GM21447 (cell line): ENCODE measurements at regions not wholly inside any gene's neighbourhood (a gene's known extent, or its start where the extent isn't known, plus 50 kb on each side); places are given as distances from the start of the nearest gene placed in this dataset.
A peak's percentile ranks its signal among the peaks of the same experiment; 100 is the strongest.
"Not testable (repeated sequence)": the region's sequence is repeated elsewhere in the genome, so short reads cannot be mapped to it uniquely, and the experiment has no call there.

Experiments
- ATAC-seq: cut with Tn5 transposase; IDR thresholded peaks from one replicate; pipeline ENCODE4 v1.9.1; 2021; ENCODE audit not compliant: unreplicated experiment

DNA sequence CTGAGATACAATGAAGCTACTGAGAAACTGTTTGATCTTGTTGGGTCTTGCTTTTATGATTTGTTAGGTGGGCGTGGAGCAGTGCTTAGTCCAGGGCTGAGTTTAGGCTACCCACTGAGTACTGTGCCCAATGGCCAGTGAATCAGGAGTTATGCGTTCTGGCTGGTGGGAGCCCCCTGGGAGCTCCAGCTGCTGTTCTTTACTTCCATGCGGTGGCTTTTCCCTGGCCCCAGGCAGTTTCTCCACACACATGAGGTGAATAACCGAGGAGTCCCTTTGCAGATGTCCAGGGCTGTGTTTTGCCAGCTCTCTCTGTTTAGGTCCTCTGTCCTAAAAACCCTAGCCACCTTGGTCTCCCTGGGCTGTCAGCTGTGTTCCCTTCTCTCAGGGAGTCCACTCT, 106.5 kb downstream of the KLF13 start:
- ATAC-seq: no peak

DNA sequence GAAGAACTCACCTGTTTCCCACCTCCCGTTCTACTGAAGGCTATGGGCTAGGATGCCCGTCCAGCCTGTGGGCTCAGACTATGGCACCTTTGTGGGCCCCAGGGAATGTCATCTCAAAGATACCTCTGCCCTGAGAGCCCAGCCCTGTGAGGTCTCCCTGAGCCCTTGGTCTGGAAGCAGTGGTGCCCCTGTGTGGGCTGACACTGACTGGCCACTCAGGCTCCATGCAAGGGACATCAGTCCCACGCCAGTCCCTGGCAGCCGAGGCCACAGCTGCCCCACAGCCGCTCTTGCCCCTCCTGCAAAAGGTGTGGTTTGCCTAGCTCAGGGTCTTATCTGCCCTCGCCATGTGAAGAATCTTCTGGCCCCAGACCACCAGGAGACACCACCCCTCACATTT, 106.9 kb downstream of the KLF13 start:
- no peak for ATAC-seq

GRCh38 chr15:31434275-31434587, 107.6 kb downstream of the KLF13 start:
- ATAC-seq: no peak

DNA sequence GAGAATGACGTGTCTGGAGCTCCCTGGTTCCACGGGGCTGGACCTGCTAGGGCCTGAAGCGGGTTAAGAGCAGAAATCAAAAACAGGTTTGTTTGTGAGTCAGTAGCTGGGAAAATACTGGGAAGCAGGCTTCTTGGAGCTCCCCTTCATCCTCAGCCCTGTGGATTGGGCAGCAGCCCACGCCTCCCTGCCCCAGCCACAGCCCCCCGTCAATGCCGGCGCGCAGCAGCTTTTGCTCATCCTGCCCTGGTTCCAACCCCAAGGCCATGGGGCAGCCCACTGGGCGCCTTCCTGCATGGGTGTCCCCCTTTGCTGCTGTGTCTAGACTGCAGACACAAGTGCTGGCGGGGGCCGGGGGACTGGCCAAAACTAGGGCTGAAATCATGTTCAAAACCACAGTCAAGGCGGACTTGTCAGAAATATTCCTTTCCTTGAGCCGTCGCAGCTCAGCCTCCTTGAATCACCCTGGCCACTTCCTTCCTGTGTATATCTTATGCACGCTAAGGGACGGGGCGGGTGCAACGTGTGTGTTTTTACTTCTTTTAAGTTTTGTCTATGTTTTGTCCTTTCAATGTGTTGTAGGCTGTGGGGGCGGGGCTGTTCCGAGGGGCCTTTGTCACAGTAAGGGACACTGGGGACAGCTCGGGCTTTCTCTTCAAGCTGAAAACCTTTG, 108.1 kb downstream of the KLF13 start:
- peak; percentile 52 for ATAC-seq

GRCh38 chr15:31435261-31435911, 108.8 kb downstream of the KLF13 start:
- peak; percentile 66 for ATAC-seq

- no peak for ATAC-seq
Observed at GRCh38 chr15:31435912-31436628, 109.4 kb downstream of the KLF13 start.

DNA sequence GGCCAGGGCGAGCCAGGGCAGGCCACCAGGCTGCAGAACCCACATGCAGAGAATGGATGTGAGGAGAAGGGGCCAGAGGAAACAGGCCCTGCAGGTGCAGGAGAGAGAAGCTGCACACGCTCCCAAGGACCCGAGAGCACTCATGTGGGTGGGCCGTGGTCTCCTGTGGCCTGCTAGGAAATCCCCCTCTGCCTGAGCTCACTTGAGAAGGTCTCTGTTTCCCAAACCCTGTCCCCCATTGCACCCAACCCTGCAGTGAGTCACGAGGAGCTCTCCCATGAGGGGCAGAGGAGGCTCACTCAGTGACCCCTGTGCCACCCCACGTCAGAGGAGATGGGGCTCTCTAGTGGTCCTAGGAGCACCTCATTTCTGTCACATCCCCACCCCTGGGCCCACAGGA, 111.1 kb downstream of the KLF13 start:
- no peak for ATAC-seq

DNA sequence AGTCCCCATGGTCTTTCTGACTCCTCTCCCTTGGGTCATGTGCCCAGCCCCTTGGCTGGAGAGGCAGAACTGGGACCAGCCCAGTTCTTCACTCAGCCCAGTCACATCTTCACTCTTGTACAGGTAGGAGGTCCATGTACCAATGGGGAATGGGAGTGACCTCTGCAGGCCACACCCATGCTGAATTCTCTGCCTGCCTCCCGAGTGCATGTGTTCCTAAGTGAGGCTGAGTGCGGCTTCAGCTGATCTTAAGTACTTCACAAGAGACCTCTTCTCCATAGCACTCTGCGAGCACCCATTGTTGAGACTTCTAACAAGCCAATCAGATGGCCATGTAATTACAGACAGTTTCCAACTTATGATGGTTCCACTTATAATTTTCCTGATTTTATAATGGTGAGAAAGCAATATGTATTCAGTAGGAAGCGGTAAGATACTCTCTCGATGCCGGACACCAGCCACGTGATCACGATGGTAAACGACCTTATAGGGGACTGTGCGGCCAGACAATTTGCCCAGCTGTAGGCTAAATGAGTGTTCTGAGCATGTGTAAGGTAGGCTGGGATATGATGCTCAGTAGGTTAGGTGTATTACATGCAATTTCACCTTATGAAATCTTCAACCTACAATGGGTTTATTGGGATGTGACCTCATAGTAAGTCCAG, 112.1 kb downstream of the KLF13 start:
- ATAC-seq: no peak

DNA sequence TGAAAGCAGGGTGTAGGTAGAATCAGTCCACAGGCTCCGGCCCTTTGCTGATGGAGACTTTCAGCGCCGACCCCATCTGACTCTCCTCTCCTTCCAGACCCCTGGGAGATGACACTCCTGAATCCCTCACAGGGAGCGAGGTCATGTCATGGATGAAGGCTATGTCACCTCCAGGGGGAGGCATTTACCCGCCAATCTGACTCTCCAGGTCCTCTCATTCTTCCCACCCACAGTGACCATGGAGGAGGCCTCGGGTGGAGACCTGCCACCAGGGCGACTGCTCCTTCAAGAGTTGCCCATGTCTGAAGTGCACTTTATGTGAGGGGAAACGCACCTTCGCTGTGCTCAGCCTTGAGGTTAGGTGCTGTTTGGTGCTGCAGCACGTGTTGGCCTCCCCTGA, 112.7 kb downstream of the KLF13 start:
- ATAC-seq: no peak

DNA sequence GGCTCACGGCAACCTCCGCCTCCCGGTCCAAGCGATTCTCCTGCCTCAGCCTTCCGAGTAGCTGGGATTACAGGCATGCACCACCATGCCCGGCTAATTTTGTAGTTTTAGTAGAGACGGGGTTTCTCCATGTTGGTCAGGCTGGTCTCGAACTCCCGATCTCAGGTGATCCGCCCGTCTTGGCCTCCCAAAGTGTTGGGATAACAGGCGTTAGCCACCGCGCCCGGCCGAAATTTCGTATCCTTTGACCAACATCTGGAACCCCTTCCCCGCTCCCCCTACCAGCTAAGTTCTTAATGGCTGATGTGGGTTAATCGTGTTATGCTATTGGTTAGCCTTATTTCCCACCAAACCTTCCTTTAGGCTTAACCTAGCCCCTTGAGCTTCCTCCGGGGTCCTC, 113.6 kb downstream of the KLF13 start:
- not testable (repeated sequence) for ATAC-seq

DNA sequence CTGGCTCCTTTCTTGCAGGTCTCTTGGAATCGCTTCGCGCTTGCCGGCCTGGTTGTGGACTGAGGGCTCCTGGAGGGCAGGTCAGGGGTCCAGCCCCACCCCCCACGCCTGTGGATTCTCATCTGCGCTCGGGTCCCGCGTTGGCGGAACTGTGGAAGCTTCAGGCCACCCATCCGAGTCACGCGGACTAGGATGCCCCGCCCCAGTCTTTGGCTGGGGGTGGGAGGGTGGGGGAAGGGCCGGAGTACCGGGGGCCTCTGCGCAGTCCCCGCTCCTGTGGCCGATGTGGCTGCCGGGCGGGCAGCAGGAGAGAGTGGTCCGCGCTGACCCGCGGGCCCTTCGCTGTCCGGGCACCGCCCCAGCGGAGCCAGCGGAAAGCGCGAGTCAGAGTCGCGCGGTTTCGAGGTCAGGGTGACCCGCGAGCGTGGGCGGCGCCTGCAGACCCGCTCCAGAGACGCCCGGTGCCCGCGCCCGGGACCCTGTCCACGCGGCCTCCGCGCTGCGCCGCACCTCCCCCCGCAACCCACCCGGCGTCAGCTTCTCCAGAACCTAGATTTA, 114.2 kb downstream of the KLF13 start:
- ATAC-seq: no peak

GRCh38 chr15:31442226-31442625, 115.6 kb downstream of the KLF13 start:
- no peak for ATAC-seq

DNA sequence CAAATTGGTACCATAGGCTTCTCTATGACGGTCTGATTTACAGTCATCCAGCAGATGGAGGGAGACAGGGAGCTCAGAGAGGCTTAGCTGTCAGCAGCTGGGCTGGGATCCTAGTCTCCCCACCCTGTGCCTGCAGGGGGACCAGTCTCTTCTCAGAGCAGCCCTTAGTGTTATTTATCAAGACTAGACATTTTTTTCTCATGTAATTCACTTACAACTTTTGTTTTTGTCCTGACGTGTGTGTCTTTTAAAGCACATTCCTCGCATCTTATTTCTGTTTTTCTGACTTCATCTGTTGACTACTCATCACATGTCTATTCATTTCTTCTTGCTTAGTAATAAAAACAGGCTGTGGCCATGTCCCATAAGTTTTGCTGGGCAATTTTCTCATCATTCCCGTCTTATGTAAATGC, 116.1 kb downstream of the KLF13 start:
- ATAC-seq: no peak

GRCh38 chr15:31444844-31445243, 118.2 kb downstream of the KLF13 start:
- no peak for ATAC-seq

GRCh38 chr15:31446546-31446945, 119.9 kb downstream of the KLF13 start:
- no peak for ATAC-seq

GRCh38 chr15:31447931-31448634, 121.4 kb downstream of the KLF13 start:
- no peak for ATAC-seq

DNA sequence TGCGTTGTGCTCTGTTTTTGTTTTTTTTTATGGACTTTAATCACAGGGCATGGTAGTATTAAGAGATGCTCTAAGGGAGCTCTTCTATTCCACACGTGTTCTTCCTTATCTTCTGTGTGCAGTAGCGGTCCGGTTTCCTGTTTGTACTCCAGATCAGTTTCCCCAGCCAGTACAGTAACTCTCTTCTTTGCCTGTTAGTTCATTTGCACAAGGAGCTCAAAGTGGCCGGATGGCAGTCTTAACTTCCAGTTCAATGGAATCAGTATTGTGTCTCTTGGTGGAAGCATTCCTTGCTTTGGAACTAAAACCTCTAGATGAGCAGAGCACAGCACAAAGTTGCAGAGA, 122.0 kb downstream of the KLF13 start:
- no peak for ATAC-seq

DNA sequence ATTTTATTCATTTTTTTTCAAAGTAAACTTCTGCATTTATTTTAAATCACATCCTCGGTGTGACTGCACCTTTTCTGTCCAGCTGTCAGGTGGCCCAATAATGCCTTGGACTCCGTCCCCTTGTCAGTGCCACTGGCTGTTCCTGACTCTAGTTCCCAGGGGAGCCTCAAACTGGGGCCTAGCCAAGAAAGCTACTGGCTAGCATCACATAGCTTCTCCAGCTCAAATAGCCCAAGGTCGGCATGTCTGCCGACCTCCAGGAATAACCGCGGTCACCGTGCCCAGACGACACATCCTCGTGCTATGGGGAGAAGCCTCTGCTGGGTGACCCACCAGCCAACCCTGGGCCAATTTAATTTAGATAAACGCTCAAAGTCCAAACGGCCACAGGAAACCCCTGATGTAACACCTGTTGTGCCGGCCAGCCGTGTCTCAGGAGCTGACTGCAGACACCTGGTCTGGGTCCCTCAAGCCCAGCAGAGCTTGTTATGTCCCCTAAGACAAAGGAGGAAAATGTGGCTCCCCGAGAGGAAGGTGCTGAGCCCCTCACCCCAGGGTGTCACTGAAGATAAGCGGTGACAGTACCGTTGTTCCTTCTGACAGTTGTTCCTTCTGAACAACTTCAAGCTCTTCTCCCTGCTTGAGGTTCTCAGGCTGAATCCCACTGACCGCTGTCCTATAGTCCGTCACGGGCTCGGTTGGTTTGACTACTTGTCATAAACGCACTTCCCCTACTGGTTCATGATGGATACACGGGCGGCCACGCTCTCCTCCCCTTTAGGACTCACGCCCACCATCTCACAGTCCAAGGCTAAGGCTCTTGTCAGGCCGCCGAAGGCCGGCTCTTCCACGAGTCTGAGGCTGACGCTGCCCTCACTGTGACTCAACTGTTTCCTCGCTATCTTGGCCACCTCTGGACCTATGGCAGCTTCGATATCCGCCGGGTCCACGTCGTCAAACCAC, 126.2 kb downstream of the KLF13 start:
- no peak for ATAC-seq

- no peak for ATAC-seq
Observed at GRCh38 chr15:31453558-31454318, 127.1 kb downstream of the KLF13 start.
